Right hindlimb (tissue), 1 donor: ENCODE measurements at regions not wholly inside any gene's neighbourhood (a gene's known extent, or its start where the extent isn't known, plus 50 kb on each side); places are given as distances from the start of the nearest gene placed in this dataset.
"Not testable (repeated sequence)": the region's sequence is repeated elsewhere in the genome, so short reads cannot be mapped to it uniquely, and the experiment has no call there.

Source experiments
- DNase-seq: peaks from one replicate; pipeline ENCODE4 v3.0.0-alpha.2; 2018

DNA sequence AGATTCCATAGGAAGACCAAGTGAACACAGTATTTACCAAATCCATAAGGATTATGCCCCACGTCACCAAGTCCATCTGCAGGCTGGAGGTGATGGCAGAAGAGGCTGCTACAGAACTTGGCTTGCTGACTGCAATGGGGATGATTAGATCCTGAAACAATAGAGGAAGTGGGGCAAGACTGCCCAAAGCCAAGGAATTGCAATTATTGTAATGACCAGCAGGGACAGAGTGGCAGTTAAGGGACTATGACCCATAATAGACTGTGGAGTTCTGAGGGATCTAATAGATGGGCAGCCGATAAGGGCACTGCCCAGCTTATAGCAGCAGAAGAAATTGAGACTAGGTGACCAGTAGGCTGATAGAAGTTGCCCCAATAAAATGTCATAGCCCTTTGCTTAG, 108.4 kb downstream of the MINAR1 start:
- no peak for DNase-seq

GRCh38 chr15:79541196-79541595, 109.1 kb downstream of the MINAR1 start:
- DNase-seq: no peak

GRCh38 chr15:79543097-79543496, 111.0 kb downstream of the MINAR1 start:
- no peak for DNase-seq

- no peak for DNase-seq
These were observed 117.1 kb downstream of the MINAR1 start for GRCh38 chr15:79549196-79549595.

GRCh38 chr15:79560384-79560783, 128.2 kb downstream of the MINAR1 start:
- no peak for DNase-seq

GRCh38 chr15:79561982-79562381, 129.8 kb downstream of the MINAR1 start:
- no peak for DNase-seq

DNA sequence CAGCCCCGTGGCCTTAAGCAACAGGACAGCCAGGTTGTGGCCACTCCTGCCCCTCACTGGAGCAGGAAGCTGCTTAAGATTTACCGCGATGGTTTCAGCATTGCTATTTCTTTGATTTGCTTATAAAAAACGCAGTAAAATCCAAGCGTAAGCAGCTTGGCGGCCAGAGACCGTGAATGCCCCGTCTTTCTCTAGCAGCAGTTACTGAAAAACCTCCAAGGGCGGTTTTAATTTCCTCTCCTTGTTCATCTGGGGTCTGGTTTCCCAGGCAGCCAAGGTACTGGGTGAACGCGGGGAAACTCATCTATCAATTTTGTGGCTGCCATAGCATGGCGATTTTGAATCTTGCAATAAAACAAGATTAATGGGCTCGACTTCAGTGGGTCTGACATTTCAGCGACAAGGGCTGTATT, 130.3 kb downstream of the MINAR1 start:
- no peak for DNase-seq

GRCh38 chr15:79562899-79563298, 130.8 kb downstream of the MINAR1 start:
- no peak for DNase-seq

- no peak for DNase-seq
These were observed 137.9 kb downstream of the MINAR1 start for GRCh38 chr15:79570004-79570403.

DNA sequence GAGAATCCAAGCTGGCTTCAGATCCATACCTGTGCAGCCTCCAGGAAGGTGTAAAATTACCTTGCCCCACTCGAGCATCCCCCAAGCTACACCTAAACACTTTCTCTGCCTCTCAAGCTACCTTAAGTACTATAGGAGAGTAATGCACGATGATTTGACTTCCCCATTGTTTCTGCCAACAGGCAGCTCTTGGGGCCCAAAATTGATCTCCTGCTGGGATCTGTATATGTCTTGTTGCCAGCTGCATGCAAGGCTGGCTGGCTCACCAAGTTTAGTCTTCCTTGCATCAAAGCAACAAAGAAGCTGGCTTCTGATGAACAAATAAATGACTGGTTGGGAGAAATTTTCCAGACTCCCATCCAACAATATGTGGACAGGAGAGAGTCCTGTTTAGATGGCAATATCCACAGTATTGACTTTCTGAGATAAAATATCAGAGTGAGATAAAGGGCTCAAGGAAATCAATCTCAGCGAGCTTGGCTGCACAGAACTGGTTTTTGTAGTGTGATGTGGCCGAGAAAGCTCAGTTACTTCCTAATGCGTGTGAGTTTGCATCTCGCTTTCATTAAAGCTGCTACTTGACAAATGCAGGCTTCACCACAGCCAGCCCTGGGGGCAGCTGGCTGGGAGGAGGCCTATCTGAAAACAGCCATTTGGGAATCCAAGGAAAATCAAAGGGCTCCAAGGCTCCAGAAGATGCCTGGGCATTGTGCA, 140.7 kb downstream of the MINAR1 start:
- no peak for DNase-seq

GRCh38 chr15:79574431-79575273, 142.5 kb downstream of the MINAR1 start:
- DNase-seq: not testable (repeated sequence)

DNA sequence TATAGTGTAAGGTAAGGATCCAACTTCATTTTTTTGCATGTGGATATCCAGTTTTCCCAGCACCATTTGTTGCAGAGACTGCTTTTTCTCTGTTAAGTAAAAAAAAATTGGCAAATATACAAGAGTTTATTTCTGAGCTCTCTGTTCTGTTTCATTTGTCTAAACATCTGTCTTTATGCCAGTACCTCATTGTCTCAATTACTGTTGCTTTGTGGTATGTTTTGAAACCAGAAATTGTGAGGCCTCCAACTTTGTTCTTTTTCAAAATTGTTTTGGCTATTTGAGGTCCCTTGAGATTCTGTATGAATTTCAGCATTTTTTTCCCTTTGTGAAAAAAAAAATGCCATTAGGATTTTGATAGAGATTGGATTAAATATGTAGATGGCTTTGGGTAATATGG, 150.5 kb downstream of the MINAR1 start:
- no peak for DNase-seq

DNA sequence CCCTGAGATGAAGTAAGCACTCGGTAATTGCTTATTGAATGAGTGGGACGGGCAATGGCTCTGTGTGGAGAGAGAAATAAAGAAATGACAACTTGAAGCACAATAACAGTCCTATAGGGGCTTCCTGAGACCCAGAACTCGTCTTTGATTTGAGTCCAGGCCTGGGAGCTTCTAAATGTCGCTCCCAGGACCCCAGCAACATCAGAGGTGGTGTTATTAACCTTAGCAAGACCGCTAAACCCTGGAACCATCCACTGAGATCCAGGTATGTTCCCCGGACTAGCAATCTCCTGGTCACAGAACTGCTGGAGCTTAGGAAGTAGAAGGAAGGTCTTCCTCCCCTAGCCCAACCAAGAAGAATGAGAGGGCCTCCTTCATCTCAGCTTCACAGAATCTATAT, 160.0 kb downstream of the MINAR1 start:
- DNase-seq: no peak

- DNase-seq: no peak
These were observed 161.2 kb downstream of the MINAR1 start for GRCh38 chr15:79593119-79593869.

- no peak for DNase-seq
These were observed 163.2 kb downstream of the MINAR1 start for GRCh38 chr15:79595306-79595705.

DNA sequence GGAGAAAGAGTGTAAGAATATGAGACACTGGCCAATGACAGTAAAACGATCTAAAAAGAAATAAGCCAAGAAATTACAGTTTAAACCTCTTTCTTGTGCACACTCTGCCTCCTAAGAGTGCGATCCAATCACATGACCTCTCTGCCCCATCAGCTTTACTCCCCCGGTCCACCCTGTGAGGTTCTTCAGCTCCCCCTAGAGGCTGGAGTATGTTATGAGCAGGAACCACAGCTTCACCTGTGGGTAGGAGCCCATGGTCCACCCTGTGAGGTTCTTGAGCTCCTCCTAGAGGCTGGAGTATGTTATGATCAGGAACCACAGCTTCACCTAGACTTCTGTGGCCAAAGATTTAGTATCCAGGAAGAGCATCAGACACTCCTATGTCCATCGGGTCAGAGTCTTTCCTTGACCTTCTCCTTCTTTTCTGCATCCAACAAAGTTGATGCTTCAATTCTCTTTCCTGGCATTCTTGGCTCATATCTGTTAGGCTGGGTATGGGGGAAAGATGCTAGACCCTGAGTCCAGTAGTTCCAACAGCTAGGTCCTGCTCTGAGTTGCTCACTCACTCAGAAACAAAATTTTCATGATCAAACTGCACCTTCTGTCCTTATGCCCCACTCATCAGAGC, 164.0 kb downstream of the MINAR1 start:
- peak; percentile 27 for DNase-seq

DNA sequence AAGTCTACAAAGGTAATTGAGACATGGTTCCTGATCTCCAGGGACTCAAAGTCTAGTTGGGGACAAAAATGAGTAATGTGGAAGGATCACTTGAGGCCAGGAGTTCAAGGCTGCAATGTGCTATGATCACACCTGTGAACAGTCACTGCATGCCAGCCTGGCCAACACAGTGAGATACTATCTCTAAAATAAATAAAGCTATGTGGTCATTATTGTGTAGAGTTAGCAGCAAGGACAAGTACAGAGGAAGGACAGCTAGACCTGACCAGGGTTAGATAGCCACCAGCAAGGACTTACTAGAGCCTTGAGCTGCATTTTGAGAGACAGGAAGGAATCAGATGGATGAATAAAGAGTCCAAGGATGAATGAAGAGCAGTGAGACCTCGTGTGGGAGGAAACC, 166.5 kb downstream of the MINAR1 start:
- no peak for DNase-seq

DNA sequence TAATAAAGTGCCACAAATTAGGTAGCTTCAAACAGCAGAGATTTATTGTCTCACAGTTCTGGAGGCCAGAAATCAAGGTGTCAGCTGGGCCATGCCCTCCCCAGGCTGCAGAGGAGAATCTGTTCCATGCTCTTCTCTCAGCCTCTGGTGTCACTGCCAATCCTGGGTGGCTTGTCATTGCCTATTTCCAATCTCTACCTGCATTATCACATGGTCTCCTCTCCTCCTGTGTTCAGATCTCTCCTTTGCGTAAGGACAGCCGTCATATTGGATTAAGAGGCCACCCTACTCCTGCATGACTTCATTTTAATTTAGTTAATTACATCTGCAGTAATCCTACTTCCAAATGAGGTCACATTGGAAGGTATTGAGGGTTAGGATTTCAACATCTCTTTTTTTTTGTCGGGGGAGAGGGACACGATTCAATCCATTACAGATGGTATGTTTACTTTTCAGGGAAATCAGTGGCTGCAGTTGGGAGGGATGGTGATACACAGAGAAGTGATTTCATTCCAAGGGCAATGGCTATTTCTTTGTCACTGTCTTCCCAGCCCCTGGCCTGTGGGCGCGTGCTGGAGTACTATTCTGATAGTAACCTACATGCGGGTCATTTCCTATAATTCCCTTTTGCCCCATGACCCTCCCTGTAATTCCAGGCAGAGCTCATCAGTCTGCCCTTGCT, 169.4 kb downstream of the MINAR1 start:
- DNase-seq: no peak

DNA sequence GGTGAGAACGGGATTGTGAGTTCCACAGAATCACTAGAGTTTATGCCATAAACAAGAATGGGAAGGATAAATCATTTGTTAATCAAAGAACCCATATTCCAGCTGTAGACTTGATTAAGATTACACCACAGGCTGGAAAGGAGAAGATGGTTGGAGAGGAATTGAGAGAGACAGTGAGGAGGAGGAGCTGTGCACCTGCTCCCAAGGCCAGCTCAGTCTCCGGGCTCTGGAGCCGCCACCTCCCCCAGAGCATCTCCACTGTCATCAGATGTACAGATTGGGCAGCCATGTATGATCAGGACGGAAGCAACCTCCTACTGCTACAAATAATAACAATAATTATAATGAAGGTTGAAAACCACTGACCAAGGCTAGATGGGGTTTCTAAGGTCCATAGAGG, 170.0 kb downstream of the MINAR1 start:
- DNase-seq: no peak

DNA sequence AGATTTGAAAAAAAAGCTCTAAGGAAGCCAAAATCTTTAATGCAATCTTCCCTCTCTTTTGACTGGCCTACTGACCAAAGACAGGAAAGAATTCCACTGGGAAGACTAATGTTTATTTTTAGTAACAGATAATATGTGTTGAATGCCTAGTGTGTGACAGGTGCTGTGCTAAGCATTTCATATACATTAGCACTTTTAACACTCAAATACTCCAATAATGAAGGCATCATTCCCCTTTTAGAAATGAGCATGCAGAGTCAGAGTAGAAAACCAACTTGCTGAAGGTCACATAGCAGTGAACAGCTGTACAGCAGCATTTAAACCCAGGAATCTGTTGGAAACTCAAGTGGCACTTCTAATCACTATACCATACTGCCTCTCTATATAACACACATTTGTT, 170.6 kb downstream of the MINAR1 start:
- no peak for DNase-seq

- no peak for DNase-seq
These were observed 174.8 kb downstream of the MINAR1 start for GRCh38 chr15:79606831-79607355.
